ENCODE measurements at regions not wholly inside any gene's neighbourhood (a gene's known extent, or its start where the extent isn't known, plus 50 kb on each side); places are given as distances from the start of the nearest gene placed in this dataset.
"Not testable (repeated sequence)": the region's sequence is repeated elsewhere in the genome, so short reads cannot be mapped to it uniquely, and the experiment has no call there.

- Histone ChIP-seq H3K9me3 (ENCODE audit: low read depth) (no peaks in the 10 kb centered on the region), H3K4me3 (no peak overlapping the region), H3K27ac (no peak overlapping the region), H3K4me1 (ENCODE audit: low read depth) (peaks cover 8% of the 10 kb centered on the region), H3K36me3 (no peaks in the 10 kb centered on the region), H3K27me3 (no peaks in the 10 kb centered on the region)
- peak in 1 of 2 donors; percentile 59 for DNase-seq (ENCODE audit: low read depth in 1 of 2, low spot score in 1 of 2)
- no peak for TF ChIP-seq CTCF (IDR thresholded peaks at IDR 0.05; ENCODE audit: low read depth, low read length)
Measured at GRCh38 chr6:56730663-56731529, 88.2 kb upstream of the DST start.

GRCh38 chr6:56729719-56730118 is 87.0 kb upstream of the DST start:
- no peak overlapping the region for H3K27ac ChIP-seq
- DNase-seq (ENCODE audit: low read depth in 1 of 2, low spot score in 1 of 2) = peak in 1 of 2 donors; percentile 36
- peaks cover 11% of the 10 kb centered on the region for H3K4me1 ChIP-seq (ENCODE audit: low read depth)

GRCh38 chr6:56729166-56729565 is 86.5 kb upstream of the DST start:
- H3K27me3 ChIP-seq; H3K4me3 ChIP-seq; H3K9me3 ChIP-seq (ENCODE audit: low read depth); H3K36me3 ChIP-seq; H3K27ac ChIP-seq; DNase-seq (ENCODE audit: low read depth in 1 of 2, low spot score in 1 of 2): not testable (repeated sequence)
- peaks cover 17% of the 10 kb centered on the region for H3K4me1 ChIP-seq (ENCODE audit: low read depth)

More at GRCh38 chr6:56729719-56730118, 87.0 kb upstream of the DST start:
- Histone ChIP-seq H3K9me3 (ENCODE audit: low read depth) (no peaks in the 10 kb centered on the region), H3K36me3 (no peaks in the 10 kb centered on the region), H3K4me3 (no peak overlapping the region), H3K27me3 (no peaks in the 10 kb centered on the region)
- no peak for TF ChIP-seq CTCF (IDR thresholded peaks at IDR 0.05; ENCODE audit: low read depth, low read length)

GRCh38 chr6:56727097-56727850 is 84.6 kb upstream of the DST start:
- H3K27ac ChIP-seq = no peak overlapping the region
- H3K4me3 ChIP-seq = no peak overlapping the region
- no peaks in the 10 kb centered on the region for H3K36me3 ChIP-seq
- H3K27me3 ChIP-seq = no peaks in the 10 kb centered on the region
- DNase-seq (ENCODE audit: low read depth in 1 of 2, low spot score in 1 of 2) = peak in 1 of 2 donors; percentile 65
- TF ChIP-seq CTCF (IDR thresholded peaks at IDR 0.05; ENCODE audit: low read depth, low read length) = no peak
- H3K4me1 ChIP-seq (ENCODE audit: low read depth) = peaks cover 22% of the 10 kb centered on the region
- no peaks in the 10 kb centered on the region for H3K9me3 ChIP-seq (ENCODE audit: low read depth)

- no peaks in the 10 kb centered on the region for H3K36me3 ChIP-seq
- no peak for DNase-seq (ENCODE audit: low read depth in 1 of 2, low spot score in 1 of 2)
- H3K27me3 ChIP-seq = no peaks in the 10 kb centered on the region
- TF ChIP-seq CTCF (IDR thresholded peaks at IDR 0.05; ENCODE audit: low read depth, low read length) = no peak
- peak overlapping the region; percentile 44 for H3K27ac ChIP-seq
- peaks cover 22% of the 10 kb centered on the region for H3K4me1 ChIP-seq (ENCODE audit: low read depth)
- no peak overlapping the region for H3K4me3 ChIP-seq
- no peaks in the 10 kb centered on the region for H3K9me3 ChIP-seq (ENCODE audit: low read depth)
Measured at GRCh38 chr6:56725254-56725653, 82.6 kb upstream of the DST start.

- H3K4me3 ChIP-seq = no peak overlapping the region
Measured at GRCh38 chr6:56724455-56724854, 81.8 kb upstream of the DST start.

More at GRCh38 chr6:56724455-56724854, 81.8 kb upstream of the DST start:
- DNase-seq (ENCODE audit: low read depth in 1 of 2, low spot score in 1 of 2) = peak in 1 of 2 donors; percentile 58
- Histone ChIP-seq H3K36me3 (no peaks in the 10 kb centered on the region), H3K9me3 (ENCODE audit: low read depth) (no peaks in the 10 kb centered on the region), H3K4me1 (ENCODE audit: low read depth) (peaks cover 22% of the 10 kb centered on the region), H3K27me3 (no peaks in the 10 kb centered on the region), H3K27ac (peak overlapping the region; percentile 44)
- no peak for TF ChIP-seq CTCF (IDR thresholded peaks at IDR 0.05; ENCODE audit: low read depth, low read length)

Data from cardiac muscle cell (in vitro differentiated cells and primary cell).